ENCODE measurements at regions not wholly inside any gene's neighbourhood (a gene's known extent, or its start where the extent isn't known, plus 50 kb on each side); places are given as distances from the start of the nearest gene placed in this dataset.
"Not testable (repeated sequence)": the region's sequence is repeated elsewhere in the genome, so short reads cannot be mapped to it uniquely, and the experiment has no call there.

GRCh38 chr6:30807566-30807965 lies 63.2 kb upstream of the IER3 start:
- not testable (repeated sequence) for DNase-seq (ENCODE audit: low read depth in 2 of 2)

- no peak for DNase-seq (ENCODE audit: low read depth in 2 of 2)
Measured at GRCh38 chr6:30806581-30807183, 62.3 kb upstream of the IER3 start.

GRCh38 chr6:30804333-30804732 lies 60.0 kb upstream of the IER3 start:
- DNase-seq (ENCODE audit: low read depth in 2 of 2) = no peak

GRCh38 chr6:30802731-30803130 lies 58.4 kb upstream of the IER3 start:
- no peak for DNase-seq (ENCODE audit: low read depth in 2 of 2)

- no peak for DNase-seq (ENCODE audit: low read depth in 2 of 2)
Measured at GRCh38 chr6:30801950-30802349, 57.6 kb upstream of the IER3 start.

- DNase-seq (ENCODE audit: low read depth in 2 of 2) = no peak
Measured at GRCh38 chr6:30800871-30801270, 56.5 kb upstream of the IER3 start.

- no peak for DNase-seq (ENCODE audit: low read depth in 2 of 2)
Measured at GRCh38 chr6:30799210-30799609, 54.9 kb upstream of the IER3 start.

GRCh38 chr6:30798494-30798893 lies 54.1 kb upstream of the IER3 start:
- DNase-seq (ENCODE audit: low read depth in 2 of 2) = no peak

- DNase-seq (ENCODE audit: low read depth in 2 of 2) = no peak
Measured at GRCh38 chr6:30795549-30796293, 51.4 kb upstream of the IER3 start.
